NCI-H2107 treated with DMSO at 0.1 percent for 48 hours (cell line): ENCODE measurements at regions not wholly inside any gene's neighbourhood (a gene's known extent, or its start where the extent isn't known, plus 50 kb on each side); places are given as distances from the start of the nearest gene placed in this dataset.
A peak's percentile ranks its signal among the peaks of the same experiment; 100 is the strongest.

Experiments used
- DNase-seq: peaks from one replicate; lab custom pipeline; 2025; ENCODE audit not compliant: unreplicated experiment; lab: John Stamatoyannopoulos, UW

GRCh38 chr6:93792746-93793145 is 373.4 kb upstream of the EPHA7 start:
- DNase-seq, result no peak

DNA sequence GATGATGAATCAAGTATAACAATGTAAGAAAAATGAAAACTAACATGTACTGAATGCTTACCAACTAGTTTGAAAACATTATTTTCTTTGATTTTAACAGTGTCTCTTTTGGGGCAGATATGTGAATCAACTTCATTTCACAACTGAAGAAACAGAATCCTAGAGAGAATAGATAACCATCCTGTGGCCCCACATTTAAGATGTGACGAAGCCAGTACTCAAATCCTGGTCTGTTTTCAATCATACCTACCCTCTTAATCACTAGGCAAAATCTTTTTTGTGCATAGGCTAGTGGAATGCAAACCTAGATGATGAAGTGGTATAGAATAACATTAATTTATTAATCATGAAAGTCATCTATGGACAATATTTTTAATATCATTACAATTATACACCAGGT is 371.6 kb upstream of the EPHA7 start:
- DNase-seq, result no peak

DNA sequence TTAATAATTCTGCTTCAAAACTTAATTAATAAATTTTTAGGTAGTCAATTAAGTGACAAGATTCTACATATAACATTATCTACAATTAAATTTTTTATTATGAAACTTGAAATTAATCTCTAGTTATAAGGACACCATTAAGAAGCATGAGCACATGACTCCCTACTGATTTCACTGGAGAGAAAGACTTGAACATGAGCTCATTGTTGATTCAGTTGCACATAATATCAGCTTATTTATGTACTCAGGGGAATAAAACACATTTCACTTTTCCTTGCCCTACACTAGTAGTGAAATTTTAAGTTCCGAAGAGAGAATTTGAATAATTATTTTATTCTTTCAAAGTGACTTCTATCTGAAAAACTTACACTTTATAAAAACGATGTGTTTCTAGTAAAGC is 370.2 kb upstream of the EPHA7 start:
- no peak for DNase-seq

DNA sequence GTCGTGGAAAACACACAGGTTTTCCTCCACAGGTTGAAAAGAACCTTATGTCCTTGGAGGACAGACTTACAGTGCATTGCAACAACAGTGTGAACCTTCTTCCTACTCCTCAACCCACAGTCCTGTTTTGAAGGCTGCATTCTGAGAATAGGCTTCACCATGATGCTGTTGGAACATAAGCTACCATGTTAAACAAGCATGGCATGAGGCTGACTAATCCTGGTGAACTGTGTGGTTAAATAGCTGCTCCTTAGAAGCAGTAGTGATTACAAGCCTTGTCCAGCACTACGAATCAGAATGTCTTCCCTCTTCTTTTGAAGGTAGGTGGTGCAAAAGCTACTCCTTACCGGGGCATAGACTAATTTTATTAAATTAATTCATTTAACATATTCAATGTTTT is 368.5 kb upstream of the EPHA7 start:
- no peak for DNase-seq

GRCh38 chr6:93786474-93787330 is 367.3 kb upstream of the EPHA7 start:
- no peak for DNase-seq

DNA sequence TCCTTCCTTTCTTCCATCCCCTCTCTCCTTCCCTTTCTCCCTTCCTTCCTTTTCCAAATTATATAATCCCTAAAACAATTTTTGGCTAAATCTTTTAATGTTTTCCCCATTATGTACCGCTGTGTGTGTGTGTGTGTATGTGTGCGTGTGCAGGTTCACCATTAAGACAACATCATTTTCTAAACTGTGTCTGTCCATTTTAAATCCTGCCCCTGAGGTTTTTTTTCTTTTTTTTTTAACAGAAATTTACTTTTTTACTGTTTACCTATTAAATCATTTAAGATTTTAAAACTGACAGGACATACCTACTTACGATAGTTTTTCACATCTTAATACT is 366.3 kb upstream of the EPHA7 start:
- DNase-seq, result no peak

GRCh38 chr6:93784794-93785693 is 365.7 kb upstream of the EPHA7 start:
- DNase-seq, result no peak

DNA sequence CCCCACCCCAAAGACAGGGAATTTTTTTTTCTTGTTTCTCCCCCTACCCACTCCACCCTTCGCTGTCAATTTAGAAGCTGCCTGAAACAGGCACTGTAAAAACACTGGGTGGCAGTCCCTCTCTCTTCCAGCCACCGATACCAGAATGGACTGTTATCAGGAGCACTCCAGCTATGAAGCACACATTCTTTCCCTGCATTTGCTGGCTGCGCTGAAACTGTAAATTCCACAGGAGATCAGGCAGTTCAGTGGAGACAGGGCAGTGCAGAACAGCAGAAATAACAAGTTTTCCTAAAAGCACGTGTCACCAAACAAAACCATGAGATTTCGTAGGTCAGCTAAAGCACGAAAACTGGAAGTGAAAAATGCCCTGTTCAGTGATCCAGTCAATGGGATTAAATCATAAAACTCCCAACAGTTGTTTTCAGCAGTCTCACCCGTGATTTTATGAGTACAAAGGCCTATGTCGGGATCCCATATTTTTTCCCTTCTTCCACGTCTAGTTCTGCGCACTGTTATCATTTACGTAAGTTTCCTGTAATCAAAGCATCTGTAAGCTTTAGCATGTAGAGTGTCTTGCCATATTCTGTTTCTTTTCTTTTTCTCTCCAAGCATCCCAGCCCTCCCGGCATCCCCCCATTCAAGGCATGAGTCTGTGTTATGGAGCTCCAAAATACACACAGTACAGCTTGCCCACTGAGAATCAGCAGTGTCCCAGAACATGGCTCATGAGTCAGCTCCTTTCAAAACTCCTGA is 359.9 kb upstream of the EPHA7 start:
- DNase-seq, result no peak

GRCh38 chr6:93759190-93759589 is 339.8 kb upstream of the EPHA7 start:
- DNase-seq, result no peak

DNA sequence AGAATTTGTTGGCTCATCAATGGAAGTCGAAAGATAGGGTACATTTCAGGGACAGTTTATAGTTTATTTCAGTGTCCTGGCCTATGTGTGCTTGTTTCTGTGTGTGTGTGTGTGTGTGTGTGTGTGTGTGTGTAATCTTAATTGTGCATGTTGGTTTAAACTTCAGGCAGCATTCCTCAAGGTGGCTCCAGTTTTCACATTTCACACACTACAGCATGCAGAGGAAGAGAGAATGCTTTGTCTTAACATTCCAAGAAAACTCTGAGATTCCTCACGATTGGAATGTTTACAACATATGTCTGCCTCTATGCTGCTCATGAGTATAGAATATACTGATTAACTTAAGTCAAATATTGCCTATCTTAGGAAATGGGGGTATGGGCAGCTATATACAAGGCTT is 332.6 kb upstream of the EPHA7 start:
- DNase-seq, result no peak

DNA sequence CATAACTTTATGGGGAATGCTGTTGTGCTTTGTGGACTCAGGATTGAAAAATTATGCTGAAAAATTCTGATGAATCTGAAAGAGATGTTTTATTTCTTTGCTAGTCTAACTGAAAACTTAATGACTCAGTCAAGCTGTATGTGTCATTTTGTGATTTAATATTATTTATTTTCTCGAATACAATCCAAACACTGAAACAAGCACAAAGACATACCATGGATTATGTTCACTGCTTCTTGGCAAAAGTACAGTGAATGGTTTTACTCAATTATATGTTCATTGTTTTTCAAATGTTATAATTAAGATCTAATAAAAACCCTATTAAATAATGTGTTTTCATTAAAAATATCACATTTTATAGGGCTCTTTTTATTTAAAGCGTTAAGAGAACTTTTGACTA is 330.6 kb upstream of the EPHA7 start:
- no peak for DNase-seq

- no peak for DNase-seq
Measured at GRCh38 chr6:93749191-93749590, 329.8 kb upstream of the EPHA7 start.

DNA sequence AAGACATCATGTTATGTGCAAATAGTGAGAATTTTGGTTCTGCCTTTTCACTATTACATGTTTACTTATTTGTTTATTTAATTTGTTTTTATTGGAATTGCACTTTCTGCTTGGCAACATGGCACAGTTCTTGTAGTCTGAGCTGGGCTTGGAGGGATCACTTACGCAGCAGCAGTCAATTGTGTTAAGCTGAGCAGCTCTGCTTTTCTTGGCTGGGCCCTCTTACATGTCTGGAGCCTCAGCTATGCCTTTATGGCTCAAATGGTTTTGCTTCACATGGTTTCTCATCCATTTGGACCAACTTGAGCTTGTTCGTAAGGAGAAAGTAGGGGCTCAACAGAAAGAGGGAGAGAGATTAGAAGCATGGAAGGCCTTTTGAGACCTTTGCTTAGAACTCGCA is 327.5 kb upstream of the EPHA7 start:
- no peak for DNase-seq

GRCh38 chr6:93745306-93745705 is 325.9 kb upstream of the EPHA7 start:
- no peak for DNase-seq

- DNase-seq, result peak; percentile 94
Measured at GRCh38 chr6:93735099-93735498, 315.7 kb upstream of the EPHA7 start.

- no peak for DNase-seq
Measured at GRCh38 chr6:93731306-93731705, 311.9 kb upstream of the EPHA7 start.

- DNase-seq, result no peak
Measured at GRCh38 chr6:93728150-93728549, 308.8 kb upstream of the EPHA7 start.

- no peak for DNase-seq
Measured at GRCh38 chr6:93727447-93727846, 308.1 kb upstream of the EPHA7 start.

DNA sequence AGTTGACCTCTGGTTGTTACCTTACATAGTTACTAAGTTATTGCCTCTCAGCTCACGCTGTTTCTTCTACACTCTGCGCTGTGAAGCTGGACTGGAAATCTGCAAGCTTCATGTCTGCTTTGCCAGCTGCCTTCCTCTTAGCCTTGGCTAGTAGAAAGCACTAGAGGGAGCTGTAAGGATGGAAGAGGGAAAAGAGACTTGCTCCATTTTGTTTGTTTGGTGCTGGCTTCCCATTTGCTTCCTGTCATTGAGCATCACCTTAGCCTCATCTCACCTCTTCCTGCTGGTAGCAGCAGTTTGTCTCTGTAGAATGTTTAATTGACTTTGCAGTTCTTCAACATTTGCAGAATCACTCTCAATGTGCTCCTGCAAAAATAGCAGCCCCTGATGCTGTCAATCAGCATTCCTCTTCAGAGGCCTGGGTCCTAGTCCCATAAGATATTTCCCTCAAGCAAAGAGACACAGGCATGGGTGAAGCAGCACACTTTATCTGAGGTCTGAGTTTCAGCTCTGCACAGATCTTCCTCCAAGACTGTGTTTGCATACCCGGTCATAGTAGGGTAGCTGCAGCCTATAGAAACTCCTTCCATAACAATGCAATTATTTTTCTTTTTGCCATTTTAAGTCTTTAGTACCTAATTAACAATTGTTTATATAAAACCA is 302.2 kb upstream of the EPHA7 start:
- DNase-seq, result peak; percentile 59

GRCh38 chr6:93713974-93714373 is 294.6 kb upstream of the EPHA7 start:
- no peak for DNase-seq

- DNase-seq, result no peak
Measured at GRCh38 chr6:93703431-93703830, 284.1 kb upstream of the EPHA7 start.
